ENCODE measurements at regions not wholly inside any gene's neighbourhood (a gene's known extent, or its start where the extent isn't known, plus 50 kb on each side); places are given as distances from the start of the nearest gene placed in this dataset.

DNA sequence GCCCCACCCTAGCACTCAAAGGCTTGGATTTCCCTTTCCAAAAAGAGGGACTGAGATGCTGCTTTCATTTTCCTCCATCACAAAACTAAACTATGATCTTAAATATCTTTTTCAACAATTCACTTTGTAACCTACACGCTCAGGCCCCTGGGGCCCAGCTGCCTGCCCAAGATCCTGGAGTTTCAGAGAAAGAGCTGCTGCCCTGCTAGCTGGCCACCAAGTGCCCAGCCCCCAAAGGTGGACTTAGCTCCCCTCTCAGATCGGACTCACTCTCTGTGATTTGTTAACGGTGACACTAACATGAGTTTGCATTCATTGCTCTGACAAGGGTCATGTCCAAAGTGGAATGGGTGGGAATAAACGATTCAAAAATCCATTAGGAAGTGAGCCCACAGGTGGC is 119.6 kb upstream of the SMAD3 start:
- H3K9ac ChIP-seq (ENCODE audit: low read length), result no peak overlapping the region
- ChIA-PET CTCF (interaction anchor here (0.7 to 2.1 kb wide), 17 partner anchors 14 to 917 kb away, joined by 3 to 43 read pairs (median 4); no protein-coding TSS in a partner anchor), RAD21 (ENCODE audit: low non-redundant PET in 1 of 2, low total read pairs in 2 of 2, uncharacterized antibody in 2 of 2, unreplicated experiment in 2 of 2) (interaction anchor here (0.8 to 2.1 kb wide), 7 partner anchors 118 to 886 kb away, joined by 3 to 13 read pairs (median 6); no protein-coding TSS in a partner anchor), POLR2A (interaction anchor here (1.2 kb wide), 1 partner anchor 359 kb away, joined by 3 read pairs; no protein-coding TSS in a partner anchor)
- no peaks in the 10 kb centered on the region for H4K20me1 ChIP-seq (ENCODE audit: insufficient read depth)
- no peaks in the 10 kb centered on the region for H3K27me3 ChIP-seq (ENCODE audit: insufficient read depth, low read length)
- no peak overlapping the region for H2AFZ ChIP-seq (ENCODE audit: low read depth, low read length, poor library complexity, severe bottlenecking)
- no peak for TF ChIP-seq SRF (IDR thresholded peaks at IDR 0.05; ENCODE audit: low read depth)
- TF ChIP-seq SIN3A (IDR thresholded peaks at IDR 0.05; ENCODE audit: low read depth), result no peak
- TF ChIP-seq ZFX (IDR thresholded peaks at IDR 0.05), result no peak
- TF ChIP-seq SP1 (IDR thresholded peaks at IDR 0.05; ENCODE audit: low read depth), result no peak
- TF ChIP-seq, protein P1, sequence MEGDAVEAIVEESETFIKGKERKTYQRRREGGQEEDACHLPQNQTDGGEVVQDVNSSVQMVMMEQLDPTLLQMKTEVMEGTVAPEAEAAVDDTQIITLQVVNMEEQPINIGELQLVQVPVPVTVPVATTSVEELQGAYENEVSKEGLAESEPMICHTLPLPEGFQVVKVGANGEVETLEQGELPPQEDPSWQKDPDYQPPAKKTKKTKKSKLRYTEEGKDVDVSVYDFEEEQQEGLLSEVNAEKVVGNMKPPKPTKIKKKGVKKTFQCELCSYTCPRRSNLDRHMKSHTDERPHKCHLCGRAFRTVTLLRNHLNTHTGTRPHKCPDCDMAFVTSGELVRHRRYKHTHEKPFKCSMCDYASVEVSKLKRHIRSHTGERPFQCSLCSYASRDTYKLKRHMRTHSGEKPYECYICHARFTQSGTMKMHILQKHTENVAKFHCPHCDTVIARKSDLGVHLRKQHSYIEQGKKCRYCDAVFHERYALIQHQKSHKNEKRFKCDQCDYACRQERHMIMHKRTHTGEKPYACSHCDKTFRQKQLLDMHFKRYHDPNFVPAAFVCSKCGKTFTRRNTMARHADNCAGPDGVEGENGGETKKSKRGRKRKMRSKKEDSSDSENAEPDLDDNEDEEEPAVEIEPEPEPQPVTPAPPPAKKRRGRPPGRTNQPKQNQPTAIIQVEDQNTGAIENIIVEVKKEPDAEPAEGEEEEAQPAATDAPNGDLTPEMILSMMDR (IDR thresholded peaks at IDR 0.05 in 2 of 3, conservative IDR thresholded peaks at IDR 0.05 in 1 of 3; ENCODE audit: borderline replicate concordance in 1 of 3, insufficient read depth in 1 of 3, low read depth in 2 of 3, low read length in 2 of 3), result no peak
- no peak for TF ChIP-seq FOSL1 (IDR thresholded peaks at IDR 0.05; ENCODE audit: low read depth)
- no peak for TF ChIP-seq ELF1 (IDR thresholded peaks at IDR 0.05; ENCODE audit: borderline replicate concordance, low read depth)
- no peak for TF ChIP-seq EZH2phosphoT487 (IDR thresholded peaks at IDR 0.05; ENCODE audit: borderline replicate concordance)
- TF ChIP-seq CBX3 (IDR thresholded peaks at IDR 0.05; ENCODE audit: low read depth), result no peak
- TF ChIP-seq EZH2 (IDR thresholded peaks at IDR 0.05), result no peak
- no peaks in the 10 kb centered on the region for H3K9me3 ChIP-seq (ENCODE audit: control insufficient read depth in 1 of 2, insufficient read depth in 1 of 2, low read depth in 1 of 2, low read length in 2 of 2)
- H3K36me3 ChIP-seq (ENCODE audit: control insufficient read depth in 1 of 2, insufficient read depth in 2 of 2, low read length in 2 of 2), result no peaks in the 10 kb centered on the region
- no TSS peak for BruUV-seq (replicated peaks)
- H3K4me1 ChIP-seq (ENCODE audit: control insufficient read depth in 1 of 2, insufficient read depth in 2 of 2, low read length in 2 of 2), result peaks cover 6 to 26% of the 10 kb centered on the region in 2 experiments
- ATAC-seq, result no peak
- intact Hi-C loops (cut with micrococcal nuclease), result loop anchor here (1.0 to 10.0 kb wide), 5 partner anchors 96 to 887 kb away; no protein-coding TSS in a partner anchor
- no peak overlapping the region for H3K4me2 ChIP-seq (ENCODE audit: low read length)
- no peak for DNase-seq (ENCODE audit: low read depth, low spot score)
- no peaks in the 10 kb centered on the region for H3K79me2 ChIP-seq (ENCODE audit: insufficient read depth, low read length)
- no peaks in the 10 kb centered on the region for H3K9me2 ChIP-seq (ENCODE audit: insufficient read depth)
- H3K27ac ChIP-seq (ENCODE audit: low read depth, low read length), result no peak overlapping the region
- H3K4me3 ChIP-seq (replicated peaks in 1 of 2; ENCODE audit: low read depth in 1 of 2, low read length in 2 of 2), result no peak overlapping the region
